Right lobe of liver (tissue), 6 donors: ENCODE measurements at regions not wholly inside any gene's neighbourhood (a gene's known extent, or its start where the extent isn't known, plus 50 kb on each side); places are given as distances from the start of the nearest gene placed in this dataset.
"Not testable (repeated sequence)": the region's sequence is repeated elsewhere in the genome, so short reads cannot be mapped to it uniquely, and the experiment has no call there.

Source experiments
- ATAC-seq, 4 donors: fragments of 200-7000 bp; cut with Tn5 transposase; one replicate each; pipeline ENCODE4 v1.9.1; 2020; ENCODE audit warnings: mild to moderate bottlenecking in 4 of 4, moderate library complexity in 4 of 4
- DNase-seq, 3 donors: peaks; one replicate each; pipeline ENCODE4 v3.0.0-alpha.2; 2020
- H3K27ac ChIP-seq, 3 donors: fragments of 200-600 bp; one replicate each; pipeline ENCODE4 v1.8.0; 2022
- H3K27me3 ChIP-seq, 2 donors: fragments of 200-600 bp; one replicate each; pipeline ENCODE4 v1.8.0; 2022
- H3K36me3 ChIP-seq, 4 donors: fragments of 200-600 bp; sonication (generic) in 1 of 4; one replicate each; pipeline versions ENCODE4 v1.5.1 to v1.8.0; 2017 to 2022; ENCODE audit warnings: control low read depth in 1 of 4
- H3K4me1 ChIP-seq, 4 donors: fragments of 200-600 bp; sonication (generic) in 1 of 4; one replicate each; pipeline versions ENCODE4 v1.5.1 to v1.8.0; 2017 to 2022; ENCODE audit warnings: control low read depth in 1 of 4
- H3K4me3 ChIP-seq, 3 donors: fragments of 200-600 bp; one replicate each; pipeline ENCODE4 v1.8.0; 2022
- H3K9me3 ChIP-seq, 4 donors: fragments of 200-600 bp; sonication (generic) in 1 of 4; one replicate each; pipeline versions ENCODE4 v1.5.1 to v1.8.0; 2017 to 2022; ENCODE audit warnings: control low read depth in 1 of 4
- POLR2A ChIP-seq: fragments of 450-650 bp; IDR thresholded peaks from one replicate; pipeline ENCODE4 v1.6.1; 2017; ENCODE audit warnings: antibody characterized with exemption, mild to moderate bottlenecking
- WGBS: methylation state at CpG from one replicate; pipeline ENCODE4 v1.1.6; 2018; ENCODE audit warnings: low coverage, low lambda C conversion rate; ENCODE audit not compliant: insufficient coverage; ENCODE audit errors: missing lambda C conversion rate; 5-methylcytosine and 5-hydroxymethylcytosine counted together
- intact Hi-C, 2 donors: fragments of 100-400 bp; cut with DNase I; formaldehyde crosslinking; loops; one replicate each; pipeline versions ENCODE4 v1.11.2 to v1.14.1; 2022
- TF ChIP-seq, protein P1 (sequence below), 4 donors: fragments of 200-600 bp in 3 of 4; fragments of 450-650 bp in 1 of 4; IDR thresholded peaks; one replicate each; pipeline versions ENCODE4 v1.5.1 to v1.8.0; 2016 to 2022; ENCODE audit warnings: antibody characterized with exemption in 4 of 4, mild to moderate bottlenecking in 2 of 4
- donor health status: DM: no; HTN: yes; CAD: no.
- donor health status: DM: no; HTN: no; CAD: no.
- donor health status: DM: no; HTN: no; CAD: no.
- donor health status: DM: no; HTN: yes; CAD: no.
- donor health status: DM: no; HTN: yes; CAD: no.

DNA sequence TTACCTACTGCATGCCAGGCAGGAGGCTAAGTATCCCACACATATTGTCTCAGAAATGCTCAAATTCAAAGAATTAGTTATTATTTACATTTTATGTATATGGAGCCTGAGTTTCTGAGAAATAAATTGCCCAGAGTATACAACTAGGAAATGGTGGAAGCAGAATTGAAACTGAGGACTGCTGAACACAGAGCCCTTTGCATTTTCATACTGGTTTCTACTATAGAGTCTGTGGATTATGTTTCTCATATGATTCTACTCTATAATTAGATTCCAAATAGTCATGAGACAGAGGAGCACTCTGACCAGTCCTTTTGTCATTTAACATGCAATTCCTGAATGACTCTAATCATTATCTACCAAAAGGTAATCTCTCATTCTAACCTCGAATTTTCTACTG, 254.3 kb downstream of the LMBRD1 start:
- TF ChIP-seq, protein P1, sequence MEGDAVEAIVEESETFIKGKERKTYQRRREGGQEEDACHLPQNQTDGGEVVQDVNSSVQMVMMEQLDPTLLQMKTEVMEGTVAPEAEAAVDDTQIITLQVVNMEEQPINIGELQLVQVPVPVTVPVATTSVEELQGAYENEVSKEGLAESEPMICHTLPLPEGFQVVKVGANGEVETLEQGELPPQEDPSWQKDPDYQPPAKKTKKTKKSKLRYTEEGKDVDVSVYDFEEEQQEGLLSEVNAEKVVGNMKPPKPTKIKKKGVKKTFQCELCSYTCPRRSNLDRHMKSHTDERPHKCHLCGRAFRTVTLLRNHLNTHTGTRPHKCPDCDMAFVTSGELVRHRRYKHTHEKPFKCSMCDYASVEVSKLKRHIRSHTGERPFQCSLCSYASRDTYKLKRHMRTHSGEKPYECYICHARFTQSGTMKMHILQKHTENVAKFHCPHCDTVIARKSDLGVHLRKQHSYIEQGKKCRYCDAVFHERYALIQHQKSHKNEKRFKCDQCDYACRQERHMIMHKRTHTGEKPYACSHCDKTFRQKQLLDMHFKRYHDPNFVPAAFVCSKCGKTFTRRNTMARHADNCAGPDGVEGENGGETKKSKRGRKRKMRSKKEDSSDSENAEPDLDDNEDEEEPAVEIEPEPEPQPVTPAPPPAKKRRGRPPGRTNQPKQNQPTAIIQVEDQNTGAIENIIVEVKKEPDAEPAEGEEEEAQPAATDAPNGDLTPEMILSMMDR (IDR thresholded peaks at IDR 0.05), result no peak
- TF ChIP-seq POLR2A, result no peak
- 13% methylated on average over 1 of the region's 1 CpG for whole genome bisulfite sequencing
- intact Hi-C loops, result no loop called here

DNA sequence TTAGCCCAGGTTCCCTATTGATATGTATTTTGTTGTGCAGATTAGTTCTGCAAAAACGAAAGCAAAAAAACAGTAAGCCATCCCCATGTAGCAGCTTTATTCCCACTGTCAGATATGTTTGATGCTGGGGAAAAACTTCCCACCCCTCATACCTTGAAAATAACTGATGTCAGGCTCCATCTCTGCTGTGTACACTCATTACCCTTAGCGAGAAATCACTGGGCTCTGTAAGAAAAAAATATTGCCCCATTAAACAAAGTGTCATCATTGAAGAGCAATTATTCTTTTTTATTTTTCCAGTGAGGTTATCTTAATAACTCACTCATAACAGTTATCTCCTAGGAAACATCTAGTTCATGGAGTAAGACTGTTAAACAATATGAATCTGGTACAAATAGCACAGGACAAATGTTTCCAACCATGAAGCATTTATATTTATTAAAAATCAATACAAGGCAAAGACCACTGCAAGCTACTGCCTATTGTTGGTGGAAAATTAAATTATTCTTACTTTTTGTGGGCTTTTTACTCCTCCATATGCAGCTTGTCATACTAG, 268.8 kb downstream of the LMBRD1 start:
- TF ChIP-seq, protein P1 (IDR thresholded peaks at IDR 0.05), result no peak
- no peak for TF ChIP-seq POLR2A

More for the DNA sequence above, 254.3 kb downstream of the LMBRD1 start:
- Histone ChIP-seq H3K9me3 (no peaks in the 10 kb centered on the region), H3K4me3 (no peak overlapping the region), H3K27ac (no peak overlapping the region), H3K27me3 (no peaks in the 10 kb centered on the region), H3K4me1 (no peaks in the 10 kb centered on the region), H3K36me3 (no peaks in the 10 kb centered on the region)
- ATAC-seq (no peak), DNase-seq (no peak)

DNA sequence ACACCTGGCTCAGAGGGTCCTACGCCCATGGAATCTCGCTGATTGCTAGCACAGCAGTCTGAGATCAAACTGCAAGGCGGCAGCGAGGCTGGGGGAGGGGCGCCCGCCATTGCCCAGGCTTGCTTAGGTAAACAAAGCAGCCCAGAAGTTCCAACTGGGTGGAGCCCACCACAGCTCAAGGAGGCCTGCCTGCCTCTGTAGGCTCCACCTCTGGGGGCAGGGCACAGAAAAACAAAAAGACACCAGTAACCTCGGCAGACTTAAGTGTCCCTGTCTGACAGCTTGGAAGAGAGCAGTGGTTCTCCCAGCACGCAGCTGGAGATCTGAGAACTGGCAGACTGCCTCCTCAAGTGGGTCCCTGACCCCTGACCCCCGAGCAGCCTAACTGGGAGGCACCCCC, 281.3 kb downstream of the LMBRD1 start:
- H3K36me3 ChIP-seq, H3K4me3 ChIP-seq, ATAC-seq, H3K9me3 ChIP-seq, H3K27me3 ChIP-seq, H3K27ac ChIP-seq, H3K4me1 ChIP-seq, DNase-seq, intact Hi-C loops: not testable (repeated sequence)
- 30% methylated on average over 2 of the region's 9 CpGs for WGBS

More for the DNA sequence above, 268.8 kb downstream of the LMBRD1 start:
- no peaks in the 10 kb centered on the region for H3K4me1 ChIP-seq
- DNase-seq (no peak), ATAC-seq (no peak)
- no peak overlapping the region for H3K4me3 ChIP-seq
- no peak overlapping the region for H3K27ac ChIP-seq
- intact Hi-C loops, result no loop called here
- H3K9me3 ChIP-seq, result no peaks in the 10 kb centered on the region
- 26% methylated on average over 2 of the region's 2 CpGs for WGBS
- no peaks in the 10 kb centered on the region for H3K36me3 ChIP-seq
- H3K27me3 ChIP-seq, result no peaks in the 10 kb centered on the region

DNA sequence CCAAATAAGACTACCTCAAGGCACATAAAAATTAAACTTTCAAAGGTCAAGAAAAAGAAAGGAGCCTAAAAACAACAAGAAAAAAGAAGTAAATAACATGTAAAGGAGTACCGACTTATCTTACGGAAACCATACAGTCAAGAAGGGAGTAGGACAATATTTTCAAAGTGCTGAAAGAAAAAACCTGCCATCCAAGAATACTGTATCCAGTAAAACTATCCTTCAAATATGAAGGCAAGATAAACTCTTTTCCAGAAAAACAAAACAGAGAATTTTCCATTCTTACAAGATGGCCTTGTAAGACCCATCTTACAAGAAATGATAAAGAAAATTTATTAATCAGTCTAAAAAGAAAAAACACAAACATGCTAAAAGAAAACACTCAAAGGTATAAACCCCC, 302.2 kb downstream of the LMBRD1 start:
- no peaks in the 10 kb centered on the region for H3K4me1 ChIP-seq
- H3K27me3 ChIP-seq, result no peaks in the 10 kb centered on the region
- no peaks in the 10 kb centered on the region for H3K36me3 ChIP-seq
- whole genome bisulfite sequencing, result 94% methylated on average over 2 of the region's 2 CpGs
- no peak overlapping the region for H3K27ac ChIP-seq
- DNase-seq (no peak), ATAC-seq (no peak)
- intact Hi-C loops, result no loop called here
- no peak overlapping the region for H3K4me3 ChIP-seq
- no peaks in the 10 kb centered on the region for H3K9me3 ChIP-seq
- TF ChIP-seq POLR2A, result no peak
- TF ChIP-seq, protein P1 (IDR thresholded peaks at IDR 0.05), result no peak

DNA sequence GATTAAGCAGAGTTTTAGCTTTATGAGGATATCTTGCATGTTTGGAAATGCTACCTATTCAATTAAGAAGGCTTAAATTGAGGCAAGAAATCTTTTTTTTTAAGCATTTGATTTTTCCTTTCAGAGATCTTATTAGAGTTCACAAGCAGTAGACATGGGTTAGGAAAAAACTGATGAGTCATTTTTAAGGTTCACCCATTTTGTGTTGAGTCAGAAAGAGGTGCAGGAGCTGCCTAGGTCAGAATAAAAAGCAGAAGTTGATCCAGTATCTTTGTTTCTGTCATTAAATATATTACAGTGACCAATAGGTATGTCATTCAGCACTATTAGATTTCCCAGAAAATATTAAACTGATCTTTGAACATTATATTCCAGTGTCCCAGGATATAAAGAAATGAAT, 306.8 kb downstream of the LMBRD1 start:
- Histone ChIP-seq H3K27ac (no peak overlapping the region), H3K4me3 (no peak overlapping the region), H3K4me1 (no peaks in the 10 kb centered on the region), H3K9me3 (no peaks in the 10 kb centered on the region), H3K27me3 (no peaks in the 10 kb centered on the region), H3K36me3 (no peaks in the 10 kb centered on the region)
- ATAC-seq (no peak), DNase-seq (no peak)
- no peak for TF ChIP-seq POLR2A
- TF ChIP-seq, protein P1 (IDR thresholded peaks at IDR 0.05), result no peak
- intact Hi-C loops, result no loop called here
